HG02981 (cell line): ENCODE measurements at regions not wholly inside any gene's neighbourhood (a gene's known extent, or its start where the extent isn't known, plus 50 kb on each side); places are given as distances from the start of the nearest gene placed in this dataset.
"Not testable (repeated sequence)": the region's sequence is repeated elsewhere in the genome, so short reads cannot be mapped to it uniquely, and the experiment has no call there.

ENCODE experiments used
- ATAC-seq: cut with Tn5 transposase; IDR thresholded peaks from one replicate; pipeline ENCODE4 v1.9.1; 2021; ENCODE audit warnings: mild to moderate bottlenecking, moderate library complexity; ENCODE audit not compliant: unreplicated experiment

DNA sequence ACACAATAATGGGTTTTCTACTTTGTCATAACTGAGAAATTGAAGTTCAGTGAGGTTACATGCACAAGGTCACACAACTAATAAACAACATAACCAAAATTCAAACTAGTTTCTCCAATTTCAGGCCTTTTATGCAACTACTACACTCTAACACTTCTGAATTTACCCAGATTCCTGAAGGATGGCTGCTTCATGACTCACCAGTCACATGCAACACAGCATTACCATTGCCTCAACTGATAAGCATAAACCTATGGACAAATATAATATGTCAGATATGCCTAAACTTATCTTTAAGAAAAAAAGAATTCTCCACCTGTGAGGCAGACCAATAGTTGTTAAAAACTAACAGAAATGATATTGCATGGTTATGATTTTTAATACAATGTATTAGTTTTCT is 586.5 kb upstream of the SLC8A1 start:
- ATAC-seq = no peak

DNA sequence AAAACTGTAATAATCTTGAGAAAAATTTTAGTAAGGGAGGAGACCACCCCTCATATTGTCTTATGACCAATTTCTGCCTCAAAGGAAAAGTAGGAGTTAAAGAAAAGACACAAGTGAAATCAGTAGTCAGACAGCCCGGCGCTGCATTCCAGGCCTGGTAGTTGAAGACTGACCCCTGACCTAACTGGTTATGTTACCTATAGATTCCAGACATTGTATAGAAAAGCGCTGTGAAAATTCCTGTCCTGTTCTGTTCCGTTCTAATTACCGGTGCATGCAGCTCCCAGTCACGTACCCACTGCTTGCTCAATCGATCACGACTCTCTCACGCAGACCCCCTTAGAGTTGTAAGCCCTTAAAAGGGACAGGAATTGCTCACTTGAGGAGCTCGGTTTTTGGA is 587.9 kb upstream of the SLC8A1 start:
- not testable (repeated sequence) for ATAC-seq

DNA sequence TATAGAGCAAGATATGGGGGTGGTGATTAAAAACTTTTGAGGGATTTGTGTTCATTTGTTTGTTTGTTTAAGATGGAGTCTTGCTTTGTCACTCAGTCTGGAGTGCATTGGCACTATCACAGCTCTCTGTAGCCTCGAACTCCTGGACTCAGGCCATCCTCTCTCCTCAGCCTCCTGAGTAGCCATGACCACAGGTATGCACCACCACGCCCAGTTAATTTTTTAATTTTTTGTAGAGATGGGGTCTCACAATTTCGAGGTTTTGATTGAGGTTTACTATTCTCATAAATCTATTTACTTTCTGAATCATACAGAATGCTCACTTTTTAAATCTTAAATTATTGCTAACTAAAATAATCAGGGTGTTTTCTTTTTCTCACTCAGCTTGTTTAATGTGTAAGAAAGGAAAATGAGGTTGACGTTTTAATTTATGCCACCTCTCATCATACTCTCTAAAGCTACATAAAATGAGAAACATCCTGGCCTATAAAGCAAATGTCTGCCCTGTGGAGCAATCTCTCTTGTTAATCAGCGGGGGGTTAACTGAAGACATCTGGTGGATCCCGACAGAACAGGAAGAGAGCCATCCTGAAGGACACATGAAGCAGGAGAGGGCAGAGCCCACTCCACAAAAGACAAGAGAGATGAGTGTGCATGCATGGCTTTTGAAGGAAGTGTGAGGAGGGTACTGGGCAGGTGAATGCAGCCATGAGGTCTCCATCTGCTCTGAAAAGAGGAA is 589.1 kb upstream of the SLC8A1 start:
- ATAC-seq = no peak

DNA sequence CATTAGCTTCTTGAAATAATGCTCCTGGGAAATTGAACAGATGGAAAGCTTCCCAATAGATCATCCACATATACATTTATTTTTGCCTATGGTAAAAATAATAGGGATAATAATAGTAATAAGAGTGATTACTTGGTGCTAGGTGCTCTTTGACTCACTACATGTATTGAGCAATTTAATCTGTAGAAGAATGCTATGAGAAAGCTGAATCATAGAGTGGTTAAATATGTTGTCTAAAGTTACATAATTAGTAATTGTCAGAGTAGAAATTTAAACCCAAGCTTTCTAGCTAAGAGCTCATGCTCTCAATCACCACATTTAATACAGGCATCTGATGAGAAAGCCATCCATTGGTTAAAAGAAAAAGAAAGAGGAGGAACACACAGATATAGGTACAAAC is 590.5 kb upstream of the SLC8A1 start:
- no peak for ATAC-seq

DNA sequence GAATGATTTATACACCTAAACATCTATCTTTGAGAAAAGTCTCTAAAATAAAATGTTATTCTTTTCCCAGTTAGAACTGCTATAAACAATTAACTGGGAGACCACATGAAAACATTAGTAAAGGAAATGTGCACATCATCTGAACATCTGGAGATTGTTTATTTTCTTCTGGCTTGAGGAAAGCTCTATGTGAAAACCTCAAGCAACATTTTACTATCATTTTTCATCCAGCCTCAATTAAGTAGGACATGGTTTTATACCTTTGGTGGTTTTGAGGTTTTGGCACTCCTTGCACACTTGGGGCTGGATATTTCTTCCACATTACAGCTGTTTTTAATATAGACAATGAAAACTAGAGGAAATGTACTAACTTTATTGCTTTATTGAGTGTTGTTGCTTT is 609.5 kb upstream of the SLC8A1 start:
- no peak for ATAC-seq

DNA sequence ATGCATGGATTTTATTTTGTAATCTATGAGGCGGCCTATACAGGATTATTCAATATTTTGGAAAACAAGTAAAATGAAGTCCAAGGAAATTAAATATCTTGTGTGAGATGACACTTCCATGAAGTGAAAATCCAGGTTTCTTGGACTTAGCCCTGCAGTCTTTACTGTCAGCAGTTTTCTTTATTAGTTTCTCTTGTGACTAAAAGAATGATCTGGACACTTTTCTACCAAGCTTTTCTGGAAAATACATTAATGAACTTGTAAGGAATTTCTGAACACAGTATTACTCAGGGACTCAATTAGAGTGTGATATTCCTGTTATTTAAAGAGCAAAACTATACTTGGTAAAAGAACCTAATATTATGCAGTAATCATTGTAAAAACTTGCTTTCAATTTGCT is 610.4 kb upstream of the SLC8A1 start:
- ATAC-seq = no peak

DNA sequence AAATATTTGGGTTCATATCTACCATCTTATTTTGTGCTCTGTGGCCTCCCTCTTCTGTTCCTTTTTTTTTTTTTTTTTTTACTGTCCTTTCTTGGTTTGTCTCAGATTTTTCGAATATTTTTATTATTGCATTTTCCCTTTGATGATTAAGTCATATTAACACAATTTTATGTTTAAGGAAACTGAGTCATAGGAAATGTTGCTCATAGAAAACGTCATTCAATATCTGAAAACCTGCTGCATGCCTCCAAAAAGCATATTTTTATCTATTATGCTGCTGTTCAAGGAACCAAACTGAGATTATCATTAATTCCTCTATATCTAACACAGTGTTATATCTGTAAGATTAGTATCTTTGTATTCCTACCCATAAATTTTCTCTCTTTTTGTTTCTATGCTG is 614.3 kb upstream of the SLC8A1 start:
- no peak for ATAC-seq

DNA sequence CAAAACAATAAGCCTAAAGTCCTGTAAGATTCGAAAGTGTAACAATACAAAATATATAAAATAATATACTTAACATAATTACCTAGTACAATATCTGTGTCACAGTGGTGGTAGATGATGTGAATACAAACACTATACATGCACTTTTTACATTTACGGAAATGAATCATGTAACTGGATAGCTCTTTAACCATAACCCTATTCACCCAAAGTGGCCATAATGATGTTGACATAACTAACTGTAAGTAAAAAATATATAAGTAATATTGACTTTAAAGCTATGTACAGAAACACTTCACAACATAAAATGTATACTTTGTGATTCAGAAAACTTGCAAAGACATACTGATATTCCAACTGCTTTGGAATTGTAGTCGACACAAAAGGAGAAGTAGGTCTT is 616.9 kb upstream of the SLC8A1 start:
- ATAC-seq = no peak

DNA sequence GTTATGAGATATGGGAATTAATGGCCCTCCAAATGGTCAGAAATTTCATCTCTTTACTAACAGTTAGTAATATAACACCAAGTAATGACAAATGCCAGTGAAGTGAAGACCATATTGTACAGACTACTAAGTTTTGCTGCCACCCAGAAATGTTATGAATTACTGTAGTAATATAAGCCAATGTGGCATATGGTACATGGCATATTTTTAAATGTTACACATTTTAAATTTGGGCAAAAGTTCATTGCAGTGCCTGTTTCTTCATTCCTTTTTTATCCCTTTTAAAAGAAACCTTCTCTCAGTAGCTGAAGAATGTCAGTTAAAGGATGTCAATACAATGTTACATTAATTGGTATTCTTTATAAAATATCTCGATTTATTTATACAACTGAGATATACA is 626.5 kb upstream of the SLC8A1 start:
- no peak for ATAC-seq

DNA sequence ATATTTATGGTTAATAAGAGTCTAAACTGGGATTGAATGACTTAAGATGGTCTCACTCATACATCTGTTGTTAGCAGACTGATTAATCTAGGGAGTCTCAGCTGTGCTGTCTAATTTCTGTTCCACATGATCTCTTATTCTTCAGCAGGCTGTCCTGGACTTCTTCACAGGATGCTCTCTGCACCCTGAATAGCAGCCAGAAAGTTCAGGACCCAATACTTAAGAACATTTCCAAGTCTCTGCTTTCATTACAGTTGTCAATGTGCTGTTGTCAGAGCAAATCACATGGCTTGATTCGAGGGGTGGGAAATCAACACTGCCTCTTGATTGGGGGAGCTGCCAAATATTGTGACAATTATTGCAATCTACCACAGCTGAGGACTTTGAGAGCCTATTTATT is 627.1 kb upstream of the SLC8A1 start:
- ATAC-seq = no peak

DNA sequence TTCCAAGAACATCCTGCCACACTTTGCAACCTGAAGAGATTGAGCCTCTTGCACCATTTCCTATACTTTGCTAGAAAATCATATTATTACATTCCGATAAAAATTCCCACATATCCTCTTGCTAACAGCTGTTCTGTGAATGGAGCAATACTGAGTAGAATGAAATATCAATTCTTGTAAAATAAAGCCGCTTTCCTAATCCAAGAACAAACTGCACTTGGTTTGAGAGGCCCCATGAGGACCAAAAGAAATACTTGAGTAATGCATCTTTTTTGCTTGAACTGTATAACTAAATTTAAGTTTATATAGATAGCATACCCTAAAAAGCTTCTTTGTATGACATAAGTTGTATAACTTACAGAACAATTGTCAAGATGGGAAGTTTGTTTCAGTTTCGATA is 632.4 kb upstream of the SLC8A1 start:
- ATAC-seq = no peak

DNA sequence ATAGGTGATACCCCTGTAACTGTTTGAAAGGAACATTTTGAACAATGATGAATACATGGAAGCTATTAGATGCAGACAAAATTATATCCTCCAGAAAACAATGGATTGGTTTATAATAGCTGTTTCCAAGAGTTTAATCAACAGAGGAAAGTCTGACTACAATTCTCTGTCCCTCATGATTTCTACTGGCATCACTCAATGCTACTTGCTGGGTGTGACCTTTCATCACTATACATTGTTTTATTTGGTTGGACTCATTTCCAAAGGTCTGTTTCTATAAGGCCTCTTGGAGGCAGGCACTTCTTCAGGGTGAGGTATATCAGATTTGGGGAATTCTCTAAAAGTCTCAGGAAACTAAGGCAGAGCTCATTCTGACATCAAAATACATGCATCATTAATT is 636.1 kb upstream of the SLC8A1 start:
- ATAC-seq = no peak

DNA sequence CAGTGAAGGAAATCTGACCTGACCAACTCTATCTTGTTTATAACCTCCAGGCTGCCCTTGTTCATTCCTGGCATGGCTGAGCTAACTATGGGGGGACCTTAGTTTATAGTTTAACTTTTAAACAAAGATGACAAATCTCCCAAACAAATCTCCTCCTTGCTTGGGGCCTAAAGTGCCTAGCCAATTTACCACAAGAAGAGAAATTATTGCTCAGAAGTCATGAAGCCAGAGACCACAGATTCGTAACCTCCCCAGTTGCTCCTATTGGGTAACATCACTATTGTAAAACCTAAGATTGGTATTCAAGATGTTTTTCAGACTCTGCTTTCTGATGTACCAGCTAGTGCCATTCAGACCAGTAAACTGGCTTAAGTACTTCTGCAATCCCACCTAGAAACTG is 649.4 kb upstream of the SLC8A1 start:
- ATAC-seq = no peak

DNA sequence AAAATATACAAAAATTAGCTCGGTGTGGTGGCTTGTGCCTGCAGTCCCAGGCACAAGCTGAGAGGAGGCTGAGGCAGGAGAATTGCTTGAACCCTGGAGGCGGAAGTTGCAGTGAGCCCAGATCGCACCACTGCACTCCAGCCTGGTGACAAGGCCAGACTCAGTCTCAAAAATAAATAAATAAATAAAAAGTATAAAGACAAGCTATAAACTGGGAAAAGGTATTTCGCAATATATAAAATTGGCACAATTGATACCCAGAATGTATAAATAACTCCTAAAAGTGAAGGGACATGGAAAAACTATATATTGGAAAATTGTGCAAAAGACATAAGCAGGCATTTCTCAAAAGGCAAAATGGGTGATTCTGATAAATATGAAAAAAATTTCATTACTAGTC is 657.9 kb upstream of the SLC8A1 start:
- ATAC-seq = no peak

DNA sequence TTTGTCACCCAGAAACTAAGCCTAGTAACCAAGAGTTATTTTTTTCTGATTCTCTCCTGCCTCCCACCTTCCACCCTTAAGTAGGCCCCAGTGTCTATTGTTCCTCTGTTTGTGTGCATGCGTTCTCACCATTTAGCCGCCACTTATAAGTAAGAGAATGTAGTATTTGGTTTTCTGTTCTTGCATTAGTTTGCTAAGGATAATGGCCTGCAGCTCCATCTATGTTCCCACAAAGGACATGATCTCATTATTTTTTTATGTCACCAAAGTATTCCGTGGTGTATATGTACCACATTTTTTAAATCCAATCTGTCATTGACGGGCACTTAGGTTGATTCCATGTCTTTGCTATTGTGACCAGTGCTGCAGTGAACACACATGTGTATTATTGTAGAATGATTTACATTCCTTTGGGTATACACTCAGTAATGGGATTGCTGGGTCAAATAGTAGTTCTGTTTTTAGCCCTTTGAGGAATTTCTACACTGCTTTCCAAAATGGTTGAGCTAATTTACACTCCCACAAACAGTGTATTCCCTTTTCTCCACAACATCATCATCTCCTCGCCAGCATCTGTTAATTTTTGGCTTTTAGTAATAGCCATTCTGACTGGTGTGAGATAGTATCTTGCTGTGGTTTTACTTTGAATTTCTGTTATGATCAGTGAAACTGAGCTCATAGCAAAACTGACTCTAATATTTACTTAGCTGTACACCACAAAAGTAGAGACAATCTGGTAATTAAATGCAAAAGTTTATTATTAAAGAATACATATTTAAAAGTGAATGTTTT is 660.1 kb upstream of the SLC8A1 start:
- no peak for ATAC-seq

DNA sequence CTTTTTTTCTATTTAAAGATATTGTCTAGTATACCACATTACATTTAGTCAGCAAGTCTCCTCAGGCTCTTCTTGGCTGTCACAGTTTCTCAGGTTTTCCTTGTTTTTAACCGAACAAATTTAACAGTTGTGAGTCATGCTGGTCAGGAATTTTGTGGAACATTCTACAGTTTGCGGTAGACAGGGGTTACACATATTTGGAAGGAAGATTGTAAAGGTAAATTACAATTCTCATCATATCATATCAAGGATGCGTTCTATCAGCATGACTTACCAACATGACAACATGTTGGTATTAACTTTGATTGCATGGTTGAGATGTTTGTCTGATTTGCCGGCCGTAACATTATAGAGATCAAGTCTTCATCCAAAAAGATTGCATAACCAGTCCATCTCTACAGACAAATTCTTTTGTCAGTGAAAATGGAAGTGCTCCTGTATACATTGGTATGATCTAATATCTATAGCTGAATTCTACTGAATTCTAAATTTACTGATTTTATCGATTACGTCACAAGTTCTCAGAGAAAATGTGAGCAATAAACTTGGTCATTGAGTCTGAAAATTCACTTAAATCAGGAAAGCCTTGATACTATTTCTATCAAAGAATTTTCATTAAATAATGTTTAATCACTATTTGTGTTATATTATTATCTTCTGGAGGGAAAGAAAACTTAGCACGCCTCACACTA is 664.4 kb upstream of the SLC8A1 start:
- ATAC-seq = no peak

DNA sequence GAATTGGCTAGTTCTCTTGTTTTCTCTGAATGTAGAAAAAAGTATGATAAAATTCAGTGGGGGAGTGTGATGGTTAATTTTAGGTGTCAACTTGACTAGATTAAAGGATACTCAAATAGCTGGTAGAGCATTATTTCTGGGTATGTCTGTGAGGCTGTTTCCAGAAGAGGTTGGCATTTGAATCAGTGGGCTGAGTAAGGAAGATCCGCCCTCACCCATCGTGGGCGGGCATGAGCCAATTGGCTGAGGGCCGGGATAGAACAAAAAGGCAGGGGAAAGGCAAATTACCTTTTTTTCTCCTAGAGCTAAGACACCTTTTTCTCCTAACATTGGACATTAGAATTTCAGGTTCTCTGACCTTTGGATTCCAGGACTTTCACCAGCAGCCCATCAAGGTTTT is 667.6 kb upstream of the SLC8A1 start:
- ATAC-seq = no peak

DNA sequence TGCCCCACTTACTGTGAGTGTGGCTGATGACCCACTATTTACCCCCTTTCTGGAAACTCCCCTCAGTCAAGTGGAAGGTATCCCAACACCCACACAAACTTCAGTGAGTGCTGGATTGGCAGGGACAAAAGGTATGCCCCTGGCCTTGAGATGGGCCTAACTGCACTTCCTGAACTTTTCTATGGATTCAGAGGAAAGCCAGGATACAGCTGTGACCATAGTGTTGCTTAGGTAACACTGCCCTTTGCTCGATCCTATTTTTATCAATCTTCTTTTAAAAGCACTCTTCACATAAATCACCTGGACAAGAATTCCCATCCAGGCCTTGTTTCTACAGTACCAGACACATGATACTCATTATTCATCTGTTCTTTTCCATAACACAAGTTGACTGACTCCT is 671.5 kb upstream of the SLC8A1 start:
- ATAC-seq = no peak

DNA sequence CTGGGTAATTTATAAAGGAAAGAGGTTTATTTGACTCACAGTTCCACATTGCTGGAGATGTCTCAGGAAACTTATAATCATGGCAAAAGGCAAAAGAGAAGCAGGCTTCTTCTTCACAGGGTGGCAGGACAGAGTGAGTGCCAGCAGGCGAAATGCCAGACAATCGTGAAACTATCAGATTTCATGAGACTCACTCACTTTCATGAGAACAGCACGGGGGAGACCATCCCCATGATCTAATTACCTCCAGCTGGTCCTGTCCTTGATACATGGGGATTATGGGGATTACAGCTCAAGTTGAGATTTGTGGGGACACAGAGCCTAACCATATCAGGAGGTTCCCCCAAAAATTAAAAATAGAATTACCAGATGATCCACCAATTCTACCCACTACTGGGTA is 675.5 kb upstream of the SLC8A1 start:
- ATAC-seq = no peak

DNA sequence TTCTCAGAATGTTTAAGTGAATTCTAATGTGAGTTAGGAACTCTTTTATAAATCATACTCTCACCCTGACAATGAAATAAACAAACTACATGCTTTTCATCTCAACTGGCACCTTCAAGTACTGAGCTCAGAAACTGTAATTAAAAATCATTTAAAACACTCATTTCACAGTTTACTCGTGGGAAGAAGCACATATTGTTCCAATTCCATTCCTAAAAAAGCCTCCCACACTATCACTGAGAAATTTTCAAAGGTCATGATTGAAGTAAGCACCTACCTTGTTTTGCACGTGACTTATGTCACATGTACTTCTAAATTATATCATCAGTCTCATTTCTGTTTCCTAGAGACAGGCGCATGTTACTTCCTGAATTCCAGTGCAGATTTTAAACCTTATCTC is 678.1 kb upstream of the SLC8A1 start:
- no peak for ATAC-seq

DNA sequence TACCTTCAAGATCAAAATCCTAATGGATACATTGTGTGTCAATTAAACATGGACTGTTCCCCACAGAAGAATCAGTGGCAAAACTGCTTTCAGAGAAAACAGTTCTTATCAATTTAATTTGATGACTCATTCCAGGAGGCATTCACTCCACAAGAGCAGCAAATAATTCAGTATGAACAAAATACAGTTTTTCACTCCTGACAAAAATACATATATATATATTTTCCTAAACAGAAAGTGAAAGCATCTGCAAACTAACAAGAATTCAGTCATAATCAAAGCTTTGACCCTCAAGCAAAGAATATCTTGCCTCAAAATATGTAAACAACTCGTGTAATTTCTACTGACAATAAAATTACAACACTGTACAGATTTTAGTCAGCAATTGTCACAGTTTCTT is 685.1 kb upstream of the SLC8A1 start:
- no peak for ATAC-seq

DNA sequence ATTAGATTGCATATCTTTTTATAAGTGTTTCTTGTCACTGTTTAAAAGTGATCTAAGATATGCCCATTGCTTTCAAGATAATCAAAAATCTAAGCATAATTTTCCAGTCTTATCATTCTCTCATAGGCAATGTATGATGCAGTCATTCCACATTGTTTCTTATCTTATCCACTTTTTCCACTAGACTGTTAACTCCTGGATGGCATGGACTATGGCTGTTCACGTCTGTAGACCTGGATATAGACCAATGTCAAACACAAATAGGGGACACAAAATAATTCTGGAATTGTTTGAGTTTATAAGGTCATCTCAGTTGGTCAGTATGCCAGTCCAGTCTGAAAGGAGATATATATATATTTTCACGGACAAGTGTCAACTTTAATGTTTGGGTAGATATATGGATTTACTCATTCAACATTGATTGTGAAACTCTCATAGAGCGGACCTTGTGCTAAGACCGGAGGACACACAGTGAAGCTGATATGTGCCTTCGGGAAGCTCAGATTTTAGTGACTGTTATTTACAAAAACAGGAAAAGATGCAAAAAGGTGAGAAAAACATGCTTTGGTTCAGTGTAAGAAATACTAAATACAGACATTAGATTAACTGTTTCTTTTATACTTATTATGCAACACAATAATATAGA is 689.4 kb upstream of the SLC8A1 start:
- no peak for ATAC-seq
